ENCODE measurements at regions not wholly inside any gene's neighbourhood (a gene's known extent, or its start where the extent isn't known, plus 50 kb on each side); places are given as distances from the start of the nearest gene placed in this dataset.
A peak's percentile ranks its signal among the peaks of the same experiment; 100 is the strongest.

DNA sequence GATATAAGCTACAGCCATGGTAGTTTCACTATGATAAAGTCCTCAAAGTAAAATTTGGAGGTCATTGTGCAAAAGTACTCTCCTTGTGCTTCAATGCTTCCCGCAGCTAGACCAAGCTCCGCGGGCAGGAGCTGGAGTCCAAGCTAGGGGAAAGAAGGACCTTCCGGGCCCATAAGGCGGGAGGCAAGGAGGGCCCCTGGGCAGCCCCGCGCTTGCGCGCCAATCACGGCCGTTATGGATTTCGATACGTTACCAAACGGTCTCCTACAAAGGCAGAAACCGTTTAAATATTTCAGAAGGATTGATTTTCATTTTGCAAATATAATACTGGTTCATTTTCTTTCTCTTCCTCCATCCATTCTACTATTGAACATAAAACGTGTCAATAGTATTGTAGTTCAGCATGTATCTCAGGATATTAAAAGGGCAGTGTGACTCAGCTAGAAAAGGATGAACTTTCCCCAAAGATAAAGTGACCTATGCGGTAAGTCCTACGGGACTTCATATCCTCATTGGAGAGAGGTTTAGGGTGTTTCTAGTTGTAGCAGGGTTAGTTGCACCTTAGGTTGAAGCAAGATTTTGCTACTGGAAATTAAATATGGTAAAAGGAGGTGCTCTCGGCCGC lies 128.0 kb downstream of the KIF20B start:
- no peak for DNase-seq

DNA sequence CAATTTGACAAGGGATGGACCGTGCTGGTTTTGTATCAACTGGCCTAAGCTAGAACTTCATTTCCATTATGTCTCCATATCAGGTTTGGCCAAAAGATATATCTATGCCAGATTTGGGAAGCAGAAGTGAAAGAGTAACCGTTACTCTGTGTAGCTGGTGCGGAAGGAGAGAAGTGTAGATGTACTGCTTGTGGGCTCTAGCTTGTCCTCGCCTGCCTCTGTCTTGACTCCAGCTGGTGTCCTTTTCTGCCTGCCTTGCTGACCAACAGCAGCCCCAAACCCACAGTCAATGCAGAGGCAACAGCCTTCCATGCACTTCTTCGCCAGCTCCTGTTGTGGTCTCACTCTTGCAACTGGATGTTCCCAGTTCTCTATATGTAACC lies 128.5 kb downstream of the KIF20B start:
- no peak for DNase-seq

DNA sequence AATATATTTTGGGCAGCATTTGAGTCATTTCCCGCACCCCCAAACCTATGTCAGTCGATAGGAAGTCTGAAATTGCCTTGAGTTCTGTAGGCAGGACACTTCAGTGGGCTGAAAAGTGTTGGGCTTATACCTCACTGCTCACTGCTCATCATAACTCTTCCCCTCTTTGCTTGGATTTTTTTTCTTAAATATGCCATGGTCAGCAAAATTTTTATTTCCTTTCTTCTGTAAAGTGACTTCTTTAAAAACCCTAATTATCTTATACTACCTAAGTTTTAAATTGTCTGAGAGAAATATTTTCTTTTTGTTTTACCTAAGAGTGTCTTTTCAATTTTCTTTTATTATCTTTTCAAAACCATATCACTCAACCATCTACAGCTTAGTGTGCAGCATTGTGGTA lies 129.2 kb downstream of the KIF20B start:
- no peak for DNase-seq

DNA sequence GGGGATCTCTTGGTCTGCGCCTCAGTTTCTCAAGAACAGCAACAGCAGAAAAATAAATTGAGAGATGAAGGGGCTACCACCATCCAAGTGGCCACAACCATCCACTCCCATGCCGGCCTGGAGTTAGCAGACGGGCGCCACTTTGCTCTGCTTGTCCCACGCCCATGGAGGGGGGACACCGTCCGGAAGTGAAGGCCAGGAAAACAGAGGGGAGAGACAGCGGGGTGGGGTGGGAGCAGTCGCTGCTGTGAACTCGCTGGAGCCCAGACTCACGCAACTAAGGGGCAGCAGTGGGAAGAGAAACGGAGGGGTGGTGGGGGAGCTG lies 135.4 kb downstream of the KIF20B start:
- no peak for DNase-seq

DNA sequence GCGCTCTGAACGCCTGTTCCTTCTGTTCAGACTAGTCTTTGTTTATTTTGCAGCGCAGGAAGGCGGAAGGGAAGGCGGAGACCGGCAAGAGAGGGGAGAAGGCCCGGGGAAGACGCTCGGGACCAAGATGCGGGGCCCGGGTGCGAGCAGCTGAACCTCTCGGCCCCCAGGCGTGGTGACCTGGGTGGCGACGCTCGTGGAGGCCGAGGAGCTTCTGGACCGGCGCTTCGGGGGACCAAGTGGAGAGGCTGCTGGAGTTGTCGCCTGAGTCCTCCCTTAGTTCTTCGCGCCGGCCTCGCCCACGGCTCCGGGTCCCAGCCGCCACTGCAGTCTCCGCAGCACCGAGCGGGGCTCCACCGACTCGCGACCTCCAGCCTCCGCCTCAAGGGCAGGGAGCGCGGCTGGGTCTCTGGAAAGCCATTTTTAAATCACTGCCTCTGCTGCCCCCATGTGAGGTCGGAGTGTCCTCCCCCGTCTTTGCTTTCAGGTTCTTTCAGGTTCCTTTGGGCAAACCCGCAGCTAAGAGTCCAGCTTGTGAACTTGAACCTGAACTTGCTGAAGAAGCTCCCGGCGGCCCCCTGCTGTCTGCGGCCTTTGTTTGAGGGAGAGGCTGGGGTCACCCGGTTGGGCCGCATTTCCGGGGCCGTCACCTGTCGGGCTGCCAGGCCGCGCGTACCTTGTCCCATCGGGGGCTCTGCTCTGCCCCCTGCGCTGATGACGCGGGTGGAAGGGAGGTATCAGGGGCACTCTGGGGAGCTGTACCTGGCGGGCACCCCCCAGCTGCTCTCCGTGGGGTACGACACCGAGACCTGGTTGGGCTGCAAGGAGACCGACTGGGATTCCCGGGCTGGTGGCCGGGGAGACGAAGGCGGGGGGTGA lies 136.0 kb downstream of the KIF20B start:
- peak; percentile 25 for DNase-seq

DNA sequence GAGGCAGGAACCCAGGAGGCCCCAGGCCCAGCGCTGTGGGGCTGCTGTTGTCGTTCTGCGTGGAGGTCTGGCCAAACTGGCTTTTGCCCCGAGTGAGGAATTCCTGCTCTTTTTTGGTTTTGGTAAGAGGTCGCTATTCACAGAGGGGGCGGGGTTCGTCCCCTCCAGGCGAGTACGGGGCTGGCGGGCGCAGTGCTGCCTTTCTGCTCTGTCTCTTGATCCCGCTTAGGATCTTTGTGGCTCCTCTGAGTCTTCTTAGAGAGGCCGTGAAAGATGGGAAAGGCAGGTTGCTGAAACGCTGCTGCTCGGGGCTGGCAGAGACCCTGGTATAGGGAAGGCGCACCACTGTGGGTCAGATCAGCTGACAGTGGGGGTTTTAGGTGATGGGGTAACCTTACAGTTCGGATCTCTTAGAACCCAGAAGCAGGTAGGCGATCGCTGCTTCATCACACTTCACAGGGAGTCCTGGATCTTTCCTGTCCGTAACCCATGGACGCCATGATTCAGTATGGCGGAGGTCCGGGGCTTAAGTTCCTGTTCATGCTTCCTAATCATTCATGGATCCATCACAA lies 136.7 kb downstream of the KIF20B start:
- DNase-seq: no peak

DNA sequence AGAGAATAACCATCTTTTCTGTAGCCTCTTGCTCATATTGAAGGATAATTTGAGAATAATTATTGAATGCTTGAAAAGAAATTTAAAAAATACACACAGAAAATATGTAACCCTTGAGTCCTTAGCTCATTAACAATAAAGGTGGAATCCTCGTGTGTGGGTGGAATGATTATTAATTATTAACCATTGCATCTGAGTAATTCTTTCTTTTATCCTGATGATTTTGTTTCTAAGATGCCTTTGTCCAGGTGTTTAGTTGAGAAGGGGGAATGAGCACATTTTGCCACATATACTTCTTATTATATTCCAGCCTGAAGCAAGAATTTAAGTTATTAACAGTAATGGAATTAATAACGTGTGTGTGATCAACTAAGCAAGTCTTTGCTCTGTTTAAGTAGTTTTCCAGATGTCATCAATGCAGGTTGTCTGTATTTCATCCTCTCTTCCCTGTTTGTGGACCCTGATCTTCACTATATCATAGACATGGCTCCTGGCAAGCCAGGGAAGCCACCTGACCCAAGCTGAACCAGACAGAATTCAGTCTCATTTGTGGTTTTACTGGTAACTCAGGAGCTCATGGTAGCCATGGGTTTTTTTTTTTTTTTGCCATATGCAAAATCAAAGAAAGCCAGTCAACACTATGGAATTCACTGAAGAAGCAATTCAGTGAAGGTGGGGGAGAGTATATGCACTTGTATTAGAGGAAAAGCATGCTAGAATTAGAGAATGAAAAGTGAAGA lies 144.3 kb downstream of the KIF20B start:
- no peak for DNase-seq

DNA sequence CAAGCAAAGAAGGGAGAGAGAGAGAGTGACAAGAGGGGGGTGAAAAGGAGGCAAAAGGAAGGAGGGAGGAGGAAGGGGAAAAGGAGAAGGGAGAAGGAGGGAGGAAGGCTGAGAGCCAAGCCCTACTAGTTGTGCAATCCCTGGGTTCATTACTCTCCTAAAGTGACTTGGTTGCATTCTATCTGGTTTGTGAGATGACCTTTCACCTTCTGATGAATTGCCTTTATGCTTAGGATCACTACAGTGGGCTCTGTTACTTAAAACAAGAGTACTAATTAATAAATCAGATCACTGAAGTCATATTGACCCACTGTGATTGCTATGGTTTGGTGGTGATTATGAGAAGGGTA lies 144.9 kb downstream of the KIF20B start:
- no peak for DNase-seq

DNA sequence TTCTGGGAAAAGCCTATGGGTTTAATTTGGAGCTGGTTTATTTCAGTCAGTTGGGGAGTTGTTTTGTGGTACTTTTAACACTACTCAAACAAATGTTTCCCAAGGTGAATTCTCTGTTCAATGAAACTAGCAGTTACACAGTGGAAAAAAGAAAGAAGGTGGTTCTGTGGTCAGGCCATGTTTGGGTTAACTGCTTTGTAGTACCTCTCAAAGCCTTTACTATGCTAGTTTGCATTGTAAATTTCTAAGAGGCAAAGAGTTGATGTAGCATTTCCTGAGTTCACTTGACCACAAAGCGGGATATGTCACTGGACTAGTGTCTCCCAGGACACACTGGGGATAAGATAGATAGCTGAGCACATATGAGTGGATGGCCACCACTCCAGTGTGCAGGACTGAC lies 145.4 kb downstream of the KIF20B start:
- DNase-seq: no peak

DNA sequence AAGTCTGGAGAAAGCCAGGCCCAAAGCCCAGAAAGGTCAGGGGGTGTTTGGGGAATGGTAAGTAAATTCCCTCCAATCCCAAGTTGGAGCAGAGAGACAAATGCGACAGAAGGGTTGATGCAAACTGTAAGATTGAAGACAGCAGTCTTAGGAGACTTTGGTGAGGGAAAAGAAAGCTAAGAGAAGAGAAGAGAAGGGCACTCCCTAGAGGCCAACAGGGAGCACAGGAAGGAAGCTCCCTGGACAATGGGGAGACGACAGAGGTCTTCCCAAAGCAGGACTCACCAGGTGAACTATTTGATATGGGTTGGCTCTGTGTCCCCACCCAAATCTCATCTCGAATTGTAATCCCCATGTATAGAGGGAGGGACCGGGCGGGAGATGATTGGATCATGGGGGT lies 151.5 kb downstream of the KIF20B start:
- no peak for DNase-seq

DNA sequence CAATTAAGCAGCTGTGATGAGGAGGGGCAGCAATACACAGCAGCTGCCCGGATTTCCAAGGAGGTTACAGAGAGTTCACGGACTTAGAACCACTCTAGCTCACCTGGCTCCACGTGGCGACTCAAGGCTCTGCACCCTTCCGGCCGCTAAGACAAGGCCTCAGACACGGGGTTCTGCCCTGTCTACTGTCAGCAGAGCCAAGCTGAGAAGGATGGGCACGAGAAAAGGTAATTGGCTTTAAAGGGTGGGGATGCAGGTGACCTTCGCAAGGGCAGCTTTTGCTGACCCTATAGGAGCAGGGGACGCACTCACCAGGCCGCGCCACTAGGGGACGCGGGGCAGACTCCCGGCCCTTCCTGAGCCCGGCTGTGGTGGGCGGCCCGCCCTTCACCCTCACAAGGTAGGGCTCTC lies 152.4 kb downstream of the KIF20B start:
- DNase-seq: no peak

DNA sequence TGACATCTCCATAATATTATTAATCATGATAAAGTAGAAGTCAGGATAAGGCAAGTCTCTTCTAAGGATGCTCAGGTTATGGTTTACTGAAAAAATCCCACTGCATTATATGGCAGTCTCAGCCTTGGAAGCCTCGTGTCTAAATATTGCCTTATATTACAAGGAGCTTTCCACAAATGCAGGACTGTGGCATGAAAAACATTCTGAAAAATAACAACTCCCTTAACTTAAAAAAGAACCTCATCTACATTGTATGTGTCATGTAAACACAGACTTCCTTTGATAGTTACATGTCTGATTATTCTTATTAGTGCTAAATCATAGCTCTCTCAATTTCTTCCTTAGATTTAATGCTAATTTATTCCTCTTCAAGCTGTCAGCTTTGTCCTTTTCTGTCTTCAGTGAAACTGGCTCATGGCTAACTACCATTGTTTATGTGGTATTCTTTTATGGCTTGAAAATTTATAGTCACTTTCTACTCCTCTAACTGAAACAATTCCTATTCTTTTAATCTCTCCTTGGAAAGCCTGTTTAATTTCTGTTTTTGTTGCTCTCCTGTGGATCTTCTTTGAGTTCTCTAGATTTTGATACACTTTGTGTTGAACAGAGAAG lies 156.1 kb downstream of the KIF20B start:
- no peak for DNase-seq

DNA sequence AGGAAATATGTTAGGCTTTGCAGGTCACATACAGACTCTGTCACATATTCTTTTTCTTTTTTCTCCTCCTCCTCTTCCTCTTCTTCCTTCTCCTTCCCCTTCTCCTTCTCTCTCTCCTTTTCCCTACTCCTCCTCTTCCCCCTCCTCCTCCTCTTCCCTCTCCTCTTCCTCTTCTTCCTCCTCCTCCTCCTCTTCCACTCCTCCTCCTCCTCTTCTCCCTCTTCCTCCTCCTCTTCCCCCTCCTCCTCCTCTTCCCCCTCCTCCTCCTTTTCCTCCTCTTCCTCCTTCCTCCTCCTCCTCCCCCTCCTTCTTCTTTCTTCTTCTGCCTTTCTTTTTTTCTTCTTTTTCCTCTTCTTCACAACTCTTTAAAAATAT lies 159.8 kb downstream of the KIF20B start:
- DNase-seq: no peak

DNA sequence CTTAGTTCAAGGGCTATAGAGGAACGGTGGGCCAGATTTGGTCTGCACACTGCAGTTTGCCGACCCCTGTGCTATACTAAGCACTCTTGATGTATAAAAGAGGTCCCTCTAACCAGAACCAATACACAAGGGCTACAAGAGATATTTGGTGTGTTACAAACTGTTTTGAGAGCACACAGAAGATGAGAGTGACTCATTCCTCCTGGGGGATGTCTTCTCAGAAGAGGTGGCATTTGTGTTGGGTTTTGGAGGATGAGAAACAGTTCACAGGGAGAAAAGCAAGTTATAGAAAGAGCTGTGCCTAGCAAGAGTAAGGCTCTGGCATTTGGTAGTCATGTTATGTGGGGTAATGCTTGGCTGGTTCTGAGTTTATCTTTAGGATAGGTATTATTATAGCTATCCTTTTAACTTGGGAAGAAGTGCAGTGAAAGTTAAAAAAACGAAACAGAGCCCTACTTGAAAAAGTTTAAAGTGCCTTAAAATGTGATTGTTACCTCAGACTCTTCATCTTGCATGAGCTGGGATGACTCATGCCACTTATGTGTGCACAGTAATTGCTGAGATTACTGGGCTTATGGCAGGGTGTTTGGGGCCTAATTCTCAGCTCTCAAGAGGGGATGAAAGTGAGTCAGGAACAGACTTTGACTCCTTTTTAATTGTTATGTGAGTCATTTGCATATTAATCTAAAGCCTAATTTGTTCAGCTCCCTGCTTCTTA lies 160.4 kb downstream of the KIF20B start:
- DNase-seq: no peak

DNA sequence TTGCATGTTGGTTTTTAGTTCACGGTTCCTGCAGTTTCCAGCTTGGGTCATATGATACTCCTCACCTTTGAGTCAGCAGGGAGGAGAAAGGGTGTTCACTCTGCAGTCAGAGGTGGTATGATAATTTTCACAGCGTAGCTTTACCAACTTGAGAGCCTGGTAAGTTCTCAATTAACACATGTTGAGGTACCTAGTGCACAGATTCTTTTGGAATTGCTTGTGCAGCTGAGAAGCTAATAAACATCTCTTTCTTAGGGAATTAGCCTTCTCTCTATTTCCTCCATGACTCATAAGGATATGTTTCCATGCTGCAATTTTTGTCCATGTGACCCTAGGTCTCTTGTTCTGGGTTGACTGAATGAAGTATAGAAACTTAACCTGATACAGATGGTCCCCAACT lies 166.6 kb downstream of the KIF20B start:
- no peak for DNase-seq

DNA sequence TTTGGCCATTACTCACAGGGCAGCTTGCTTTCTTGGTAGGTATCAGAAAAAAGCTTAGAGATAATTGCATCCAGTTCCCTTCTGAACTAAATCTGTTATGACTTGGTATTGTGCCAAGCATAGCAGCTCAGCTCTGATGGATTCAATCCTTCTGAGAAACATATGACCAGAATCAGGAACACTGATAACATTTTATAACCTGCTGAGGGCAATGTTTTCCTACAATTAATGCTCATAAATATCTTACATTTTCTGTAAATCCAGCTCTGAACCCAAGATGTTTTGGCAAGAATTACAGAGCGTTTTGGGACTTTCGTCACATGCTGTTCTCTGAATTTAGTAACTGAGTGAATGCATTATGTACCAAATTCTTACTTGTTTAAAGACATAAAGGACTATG lies 167.8 kb downstream of the KIF20B start:
- no peak for DNase-seq

DNA sequence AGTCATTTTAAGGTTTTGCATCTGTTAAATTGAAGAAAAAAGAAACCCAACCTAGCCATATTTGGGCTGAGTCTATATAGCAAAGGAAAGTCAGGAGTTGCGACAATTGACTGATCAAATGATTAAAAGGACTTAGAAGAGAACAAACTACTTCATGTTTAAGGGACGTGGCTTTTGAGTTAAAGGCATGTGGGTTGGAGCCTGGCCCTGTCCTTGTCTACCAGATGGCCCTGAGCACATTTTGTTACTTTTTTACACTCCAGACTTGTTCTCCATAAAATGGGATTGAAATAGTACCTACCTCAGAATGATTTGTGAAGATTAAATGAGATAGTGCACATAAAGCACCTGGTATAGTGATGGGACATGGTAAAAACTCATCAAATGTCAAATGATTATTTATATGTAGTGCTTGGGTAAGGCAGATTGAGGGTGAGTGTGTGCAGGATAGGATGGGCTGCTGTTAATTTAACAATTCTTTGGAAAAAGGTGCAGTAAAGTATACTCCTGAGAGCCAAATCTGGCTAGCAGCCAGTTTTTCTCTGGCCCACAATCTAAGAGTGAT lies 168.3 kb downstream of the KIF20B start:
- no peak for DNase-seq

DNA sequence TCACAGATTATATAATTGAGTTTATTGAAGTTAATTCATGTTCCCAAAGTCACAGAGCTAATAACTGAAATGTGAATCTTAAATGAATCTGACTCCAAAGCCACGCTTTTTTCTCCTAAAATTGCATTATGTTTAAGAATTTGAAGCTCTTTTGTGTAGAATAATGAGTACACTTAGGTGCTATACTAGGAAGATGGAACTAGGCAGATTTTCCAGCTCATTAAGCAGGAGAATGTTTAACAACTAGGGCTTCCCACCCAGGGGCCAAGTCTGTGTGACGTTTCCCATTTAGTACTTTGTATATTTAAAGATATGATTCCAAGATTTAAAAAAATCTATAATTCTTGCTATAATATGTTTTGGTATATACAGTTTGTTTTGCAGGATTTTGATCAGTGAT lies 169.5 kb downstream of the KIF20B start:
- DNase-seq: no peak

DNA sequence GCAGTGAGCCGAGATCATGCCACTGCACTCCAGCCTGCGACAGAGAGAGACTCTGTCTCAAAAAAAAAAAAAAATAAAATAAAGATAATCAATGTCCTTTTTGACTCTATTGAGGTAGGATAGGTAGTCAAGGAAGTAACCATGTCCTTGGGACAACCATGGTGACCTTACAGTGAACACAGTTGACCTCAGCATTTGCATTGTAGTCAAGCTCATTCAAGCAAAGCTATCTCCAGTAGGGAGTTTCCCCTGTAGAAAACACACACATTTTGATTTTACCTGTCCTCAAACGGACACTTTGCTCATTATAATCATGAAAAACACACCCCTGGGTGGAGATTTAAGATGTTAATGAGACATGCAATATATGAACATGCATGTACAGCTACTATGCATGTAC lies 171.7 kb downstream of the KIF20B start:
- DNase-seq: no peak

DNA sequence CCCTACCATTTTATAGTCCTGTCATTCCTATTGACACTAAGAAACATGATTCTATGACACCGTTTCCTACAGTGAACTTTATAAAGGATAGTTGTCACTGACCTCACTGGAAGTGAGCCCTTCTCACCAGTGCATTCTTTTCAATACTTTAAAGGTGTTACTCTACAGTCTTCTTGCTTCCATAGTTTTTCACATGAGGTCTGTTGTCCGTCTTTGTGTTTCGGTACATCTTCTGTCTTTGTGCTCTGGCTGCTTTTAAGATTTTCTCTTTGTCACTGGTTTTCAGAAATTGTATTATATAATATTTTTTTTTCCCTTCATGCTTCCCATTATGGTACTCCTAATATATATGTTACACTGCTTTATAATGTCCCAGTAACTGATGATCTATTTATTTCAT lies 174.2 kb downstream of the KIF20B start:
- no peak for DNase-seq

DNA sequence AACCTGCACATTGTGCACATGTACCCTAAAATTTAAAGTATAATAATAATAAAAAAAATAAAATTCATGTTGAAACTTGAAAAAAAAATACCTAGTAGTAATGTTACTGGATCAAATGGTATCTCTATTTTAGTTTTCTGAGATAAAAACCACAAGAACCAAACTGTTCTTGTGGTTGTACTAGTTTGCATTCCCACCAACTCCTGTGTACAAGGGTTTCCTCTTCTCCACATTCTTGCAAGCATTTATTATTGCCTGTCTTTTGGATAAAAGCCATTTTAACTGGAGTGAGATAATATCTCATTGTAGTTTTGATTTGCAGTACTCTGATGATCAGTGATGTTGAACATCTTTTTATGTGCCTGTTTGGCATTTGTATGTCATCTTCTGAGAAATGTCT lies 177.7 kb downstream of the KIF20B start:
- no peak for DNase-seq

DNA sequence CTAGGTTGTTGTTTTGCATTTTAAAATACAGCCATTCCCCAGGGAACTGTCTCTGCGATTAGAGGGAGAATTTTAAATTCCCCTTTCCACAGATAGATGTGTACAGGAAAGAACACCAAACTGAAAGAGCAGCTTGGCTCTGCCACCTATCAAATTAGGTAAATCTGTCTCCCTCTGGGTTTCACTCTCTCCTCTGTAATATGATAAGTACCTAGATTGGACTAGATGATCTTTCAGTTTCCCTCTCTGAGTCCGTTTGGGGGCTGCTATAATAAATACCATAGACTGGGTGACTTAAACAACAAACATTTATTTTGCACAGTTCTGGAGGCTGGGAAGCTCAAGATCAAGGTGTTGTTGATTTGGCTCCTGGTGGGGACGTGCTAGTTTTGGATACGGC lies 186.0 kb downstream of the KIF20B start:
- no peak for DNase-seq
